ENCODE measurements at regions not wholly inside any gene's neighbourhood (a gene's known extent, or its start where the extent isn't known, plus 50 kb on each side); places are given as distances from the start of the nearest gene placed in this dataset.

GRCh38 chr15:89421219-89421618 is 75.2 kb downstream of the RHCG start:
- H3K4me3 ChIP-seq (ENCODE audit: low read depth, low read length) = no peak overlapping the region

- H3K4me3 ChIP-seq (ENCODE audit: low read depth, low read length) = no peak overlapping the region
These were observed 76.9 kb downstream of the RHCG start for GRCh38 chr15:89419370-89419984.

GRCh38 chr15:89417206-89417725 is 79.1 kb downstream of the RHCG start:
- no peak overlapping the region for H3K4me3 ChIP-seq (ENCODE audit: low read depth, low read length)

- peak overlapping the region; percentile 21 for H3K4me3 ChIP-seq (ENCODE audit: low read depth, low read length)
These were observed 79.8 kb downstream of the RHCG start for GRCh38 chr15:89416339-89417183.

DNA sequence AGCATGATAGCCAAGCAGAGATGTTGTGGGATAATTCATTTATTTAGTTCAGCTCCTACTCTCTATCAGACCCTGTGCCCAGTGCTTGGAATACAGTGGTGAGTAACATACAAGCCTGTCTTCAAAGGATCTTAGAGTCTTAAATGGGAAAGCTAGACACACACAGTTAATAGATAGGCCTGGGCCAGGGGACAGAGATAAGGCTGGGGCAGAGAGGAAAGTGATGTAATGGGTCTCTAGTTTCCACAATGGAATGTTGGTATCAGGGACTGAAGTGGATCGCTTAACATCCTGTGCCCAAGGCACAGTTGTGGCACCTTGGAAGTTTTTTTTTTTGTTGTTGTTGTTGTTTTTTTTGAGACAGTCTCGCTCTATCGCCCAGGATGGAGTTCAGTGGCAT is 79.9 kb upstream of the POLG start:
- no peak overlapping the region for H3K4me3 ChIP-seq (ENCODE audit: low read depth, low read length)

DNA sequence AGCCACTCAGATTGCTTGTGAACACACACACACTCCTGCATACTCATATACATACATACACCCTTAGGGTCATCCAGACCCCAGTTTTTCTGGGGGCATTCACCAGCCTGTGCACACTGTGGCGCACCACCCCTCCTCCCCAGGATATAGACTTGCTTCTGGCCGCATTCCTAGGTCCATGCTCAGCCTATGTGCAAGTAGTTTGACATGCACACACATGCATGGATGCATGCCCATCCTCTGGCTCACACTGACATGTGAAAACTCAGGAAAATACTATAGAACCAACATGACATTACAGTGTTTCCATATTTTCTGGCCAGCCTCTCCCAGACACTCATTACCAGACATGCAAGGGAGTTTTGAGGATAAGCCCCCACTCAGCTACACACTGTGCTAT is 79.3 kb upstream of the POLG start:
- no peak overlapping the region for H3K4me3 ChIP-seq (ENCODE audit: low read depth, low read length)

DNA sequence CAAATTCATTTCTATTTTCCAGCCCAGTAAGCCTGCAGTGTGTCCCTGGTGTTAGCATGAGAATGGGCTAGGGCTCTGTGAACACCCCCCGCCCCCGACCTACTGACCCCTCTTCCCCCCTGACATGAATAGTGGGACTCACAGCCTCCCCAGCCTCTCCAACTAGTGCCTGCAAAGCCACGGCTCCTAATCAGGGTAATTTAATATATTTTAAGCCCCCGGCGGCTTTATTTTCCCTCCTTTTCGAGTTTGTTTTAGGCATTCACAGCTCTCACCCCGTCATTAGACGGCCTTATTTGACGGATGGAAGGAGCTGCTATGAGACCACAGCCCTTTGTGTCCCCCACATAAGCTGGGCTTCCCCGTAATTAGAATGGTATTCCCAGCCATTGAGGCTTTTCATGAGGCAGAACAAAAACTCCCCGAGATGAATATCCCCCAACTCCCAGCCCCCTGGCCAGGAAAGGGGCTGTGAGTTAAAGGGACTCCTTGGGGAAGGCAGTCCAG is 78.3 kb upstream of the POLG start:
- H3K4me3 ChIP-seq (ENCODE audit: low read depth, low read length) = no peak overlapping the region

- no peak overlapping the region for H3K4me3 ChIP-seq (ENCODE audit: low read depth, low read length)
These were observed 75.4 kb upstream of the POLG start for GRCh38 chr15:89410039-89410435.

DNA sequence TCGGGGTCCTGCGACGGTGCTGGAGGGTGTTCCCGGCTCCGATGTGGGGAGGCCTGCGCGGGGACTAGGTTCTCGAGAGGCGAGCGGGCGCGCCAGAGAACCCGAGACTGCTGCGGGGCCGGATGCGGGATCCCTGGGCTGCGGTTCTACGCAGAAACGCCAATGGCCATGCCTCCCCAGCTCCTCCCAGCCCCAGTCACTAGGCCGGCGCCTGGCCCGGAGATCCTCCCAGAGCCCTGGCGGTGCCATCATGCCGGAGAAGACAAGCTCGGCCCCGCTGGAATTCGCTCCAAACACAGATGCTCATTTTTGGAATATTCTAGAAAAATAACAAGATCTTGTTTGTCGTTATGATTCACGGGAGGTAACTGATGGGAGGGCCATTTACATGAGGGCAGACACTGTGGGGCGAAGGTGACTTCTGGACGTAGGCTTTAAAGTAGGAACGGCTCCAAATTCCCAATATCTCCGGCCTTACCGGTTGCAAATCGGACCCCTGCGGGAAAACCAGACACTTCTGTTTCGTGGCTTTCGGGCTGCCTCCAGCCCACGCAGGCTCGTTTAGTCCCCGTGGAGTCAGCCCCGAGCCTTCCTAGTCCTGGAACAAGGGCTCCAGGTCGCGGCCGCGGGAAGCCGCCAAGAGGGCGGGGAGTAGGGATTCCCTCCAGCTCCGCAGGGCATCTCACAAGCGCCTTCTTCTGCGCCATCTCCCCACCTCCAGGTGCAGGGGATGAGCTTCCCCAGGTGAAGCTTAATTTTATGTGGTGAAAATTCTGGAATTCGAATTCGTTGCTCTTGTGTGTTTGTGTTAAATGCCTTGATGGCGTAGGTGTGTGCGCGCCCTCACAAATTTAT is 74.8 kb upstream of the POLG start:
- H3K4me3 ChIP-seq (ENCODE audit: low read depth, low read length) = no peak overlapping the region

- H3K4me3 ChIP-seq (ENCODE audit: low read depth, low read length) = no peak overlapping the region
These were observed 74.0 kb upstream of the POLG start for GRCh38 chr15:89408372-89409183.

- H3K4me3 ChIP-seq (ENCODE audit: low read depth, low read length) = no peak overlapping the region
These were observed 72.5 kb upstream of the POLG start for GRCh38 chr15:89406940-89407607.

DNA sequence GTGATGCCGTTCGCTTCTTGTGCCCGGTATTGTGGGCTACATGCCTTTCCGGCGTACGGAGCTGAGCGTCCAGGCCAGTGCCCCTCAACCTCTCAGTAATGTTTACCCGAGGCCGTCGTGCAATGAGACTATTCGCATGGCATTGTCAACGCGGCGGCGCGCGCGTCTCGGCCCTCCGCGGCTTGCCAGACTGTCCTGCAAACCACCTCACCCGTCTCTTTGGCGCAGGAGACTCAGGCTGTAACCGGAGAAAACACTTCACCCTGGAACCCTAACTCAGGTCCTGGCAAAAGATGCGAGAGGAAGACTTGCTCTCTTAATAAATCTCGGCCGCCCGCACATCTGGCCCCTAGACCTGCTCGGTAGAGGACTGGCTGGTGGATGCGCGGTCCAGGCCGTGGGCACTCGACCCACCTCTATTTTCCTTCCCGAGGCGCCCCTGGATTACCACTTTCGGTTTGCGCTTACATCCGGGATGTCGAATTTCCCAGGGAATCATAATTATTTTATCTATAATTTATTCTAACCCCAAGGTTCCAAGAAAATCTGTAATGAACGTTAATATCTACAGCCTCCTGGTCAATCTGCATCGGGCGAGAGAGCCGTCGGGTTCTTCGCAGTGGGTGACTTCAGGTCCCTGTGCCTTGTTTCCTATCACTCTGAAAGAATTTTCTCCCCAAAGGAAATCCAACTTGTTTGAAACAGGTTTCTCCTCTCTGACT is 71.8 kb upstream of the POLG start:
- H3K4me3 ChIP-seq (ENCODE audit: low read depth, low read length) = no peak overlapping the region

DNA sequence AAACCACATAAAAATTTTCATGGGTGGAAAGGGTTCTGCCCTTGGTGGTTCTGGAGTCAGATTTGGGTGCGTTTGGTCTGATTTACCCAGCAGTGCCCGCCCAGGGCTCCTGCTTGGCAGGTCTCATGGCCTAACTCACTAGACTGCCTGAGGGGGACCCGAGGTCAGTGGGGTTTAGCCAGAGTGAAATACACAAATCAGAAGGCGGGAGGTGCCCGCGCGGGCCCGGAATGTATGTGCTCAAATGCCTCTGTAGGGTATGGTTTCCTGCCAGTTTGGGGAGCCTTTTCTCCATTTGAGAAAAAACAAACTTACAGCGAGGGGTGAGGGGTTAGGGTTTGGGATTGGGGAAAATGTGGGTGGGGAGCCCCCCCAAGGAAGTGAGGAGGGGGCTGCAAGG is 70.9 kb upstream of the POLG start:
- H3K4me3 ChIP-seq (ENCODE audit: low read depth, low read length) = no peak overlapping the region

- no peak overlapping the region for H3K4me3 ChIP-seq (ENCODE audit: low read depth, low read length)
These were observed 69.4 kb upstream of the POLG start for GRCh38 chr15:89404023-89404422.

GRCh38 chr15:89402518-89402805 is 67.8 kb upstream of the POLG start:
- H3K4me3 ChIP-seq (ENCODE audit: low read depth, low read length) = no peak overlapping the region

- no peak overlapping the region for H3K4me3 ChIP-seq (ENCODE audit: low read depth, low read length)
These were observed 67.2 kb upstream of the POLG start for GRCh38 chr15:89401631-89402517.

- no peak overlapping the region for H3K4me3 ChIP-seq (ENCODE audit: low read depth, low read length)
These were observed 66.3 kb upstream of the POLG start for GRCh38 chr15:89400782-89401545.
